Ovary (tissue), 7 donors: ENCODE measurements at regions not wholly inside any gene's neighbourhood (a gene's known extent, or its start where the extent isn't known, plus 50 kb on each side); places are given as distances from the start of the nearest gene placed in this dataset.

Source experiments
- DNase-seq, 5 donors: peaks; one replicate each; pipeline ENCODE4 v3.0.0-alpha.2; 2019 to 2020
- H3K27ac ChIP-seq, 2 donors: fragments of 200-600 bp; one replicate each; pipeline versions ENCODE4 v1.5.1 to v1.8.0; 2019 to 2022
- H3K27me3 ChIP-seq: fragments of 200-600 bp; one replicate; pipeline ENCODE4 v1.8.0; 2022
- H3K36me3 ChIP-seq: fragments of 200-600 bp; sonication (generic); one replicate; pipeline ENCODE4 v1.5.1; 2019
- H3K4me1 ChIP-seq: one replicate; pipeline ENCODE4 v1.8.1; 2013; ENCODE audit warnings: mild to moderate bottlenecking, moderate library complexity; ENCODE audit not compliant: insufficient read depth
- H3K4me3 ChIP-seq: fragments of 200-600 bp; sonication (generic); one replicate; pipeline ENCODE4 v1.5.1; 2017
- H3K9me3 ChIP-seq, 2 donors: fragments of 200-600 bp in 1 of 2; sonication (generic) in 1 of 2; one replicate each; pipeline versions ENCODE4 v1.5.1 to v1.8.1; 2013 to 2019; ENCODE audit warnings: mild to moderate bottlenecking in 1 of 2, moderate library complexity in 1 of 2
- CTCF ChIP-seq, 3 donors: fragments of 450-650 bp in 2 of 3; fragments of 200-600 bp in 1 of 3; IDR thresholded peaks; one replicate each; pipeline versions ENCODE4 v1.5.1 to v1.8.0; 2016 to 2022; ENCODE audit warnings: antibody characterized with exemption in 3 of 3, mild to moderate bottlenecking in 1 of 3
- EP300 ChIP-seq: sonication (generic); formaldehyde crosslinking; IDR thresholded peaks from one replicate; pipeline ENCODE4 v1.6.1; 2017; ENCODE audit warnings: antibody characterized with exemption
- POLR2A ChIP-seq: fragments of 450-650 bp; IDR thresholded peaks from one replicate; pipeline ENCODE4 v1.6.1; 2017; ENCODE audit warnings: antibody characterized with exemption, mild to moderate bottlenecking, moderate library complexity
- WGBS, 3 donors: extraction: QIAGEN DNeasy Blood & Tissue Kit in 1 of 3; methylation state at CpG; one replicate each; pipeline versions ENCODE4 v1.1.5 to v1.1.7; 2013 to 2017; 5-methylcytosine and 5-hydroxymethylcytosine counted together
- intact Hi-C, 4 donors: fragments of 100-400 bp; cut with DNase I; formaldehyde crosslinking; loops; one replicate each; pipeline versions ENCODE4 v1.11.0 to v1.15.1; 2022 to 2023
- donor health status: DM: no; HTN: no; CAD: no; lungs with moderate emphysema.
- donor health status: DM: no; HTN: no; CAD: no.
- donor health status: Bipolar disorder and iron deficiency.
- donor health status: DM: no; HTN: no; CAD: no.
- donor health status: DM: yes; HTN: yes; CAD: no.

GRCh38 chr2:78876316-78876688 lies 149.2 kb upstream of the REG3G start:
- H3K36me3 ChIP-seq = no peaks in the 10 kb centered on the region
- no peaks in the 10 kb centered on the region for H3K27me3 ChIP-seq
- 42 to 56% (median 55%) methylated on average over 2 of the region's 2 CpGs for WGBS, 3 donors
- H3K4me3 ChIP-seq = no peak overlapping the region
- no peak for TF ChIP-seq EP300
- TF ChIP-seq POLR2A = no peak
- no peak for DNase-seq
- intact Hi-C loops = no loop called here
- H3K9me3 ChIP-seq = no peaks in the 10 kb centered on the region
- H3K27ac ChIP-seq = no peak overlapping the region
- H3K4me1 ChIP-seq = no peaks in the 10 kb centered on the region

- Histone ChIP-seq H3K4me3 (no peak overlapping the region), H3K27ac (no peak overlapping the region), H3K36me3 (no peaks in the 10 kb centered on the region), H3K4me1 (no peaks in the 10 kb centered on the region), H3K27me3 (no peaks in the 10 kb centered on the region), H3K9me3 (no peaks in the 10 kb centered on the region)
- TF ChIP-seq POLR2A (no peak), CTCF (IDR thresholded peaks at IDR 0.05) (no peak), EP300 (no peak)
- no peak for DNase-seq
- intact Hi-C loops = no loop called here
- WGBS, 3 donors = 42 to 70% (median 44%) methylated on average over 1 of the region's 1 CpG
Observed at GRCh38 chr2:78887446-78887845, 138.1 kb upstream of the REG3G start.

- Histone ChIP-seq H3K27me3 (no peaks in the 10 kb centered on the region), H3K4me3 (no peak overlapping the region), H3K9me3 (no peaks in the 10 kb centered on the region), H3K4me1 (no peaks in the 10 kb centered on the region), H3K36me3 (no peaks in the 10 kb centered on the region), H3K27ac (no peak overlapping the region)
- no peak for DNase-seq
- no peak for TF ChIP-seq CTCF (IDR thresholded peaks at IDR 0.05)
- no peak for TF ChIP-seq EP300
- TF ChIP-seq POLR2A = no peak
- intact Hi-C loops = no loop called here
- 73 to 86% (median 79%) methylated on average over 2 of the region's 2 CpGs for WGBS, 3 donors
Observed at GRCh38 chr2:78890935-78891334, 134.6 kb upstream of the REG3G start.

- WGBS, 3 donors = 43 to 47% (median 46%) methylated on average over 3 of the region's 3 CpGs
- Histone ChIP-seq H3K36me3 (no peaks in the 10 kb centered on the region), H3K27me3 (no peaks in the 10 kb centered on the region), H3K4me3 (no peak overlapping the region), H3K27ac (no peak overlapping the region), H3K9me3 (no peaks in the 10 kb centered on the region), H3K4me1 (no peaks in the 10 kb centered on the region)
- no peak for TF ChIP-seq POLR2A
- no peak for TF ChIP-seq CTCF (IDR thresholded peaks at IDR 0.05)
- no peak for TF ChIP-seq EP300
- DNase-seq = no peak
- intact Hi-C loops = no loop called here
Observed at GRCh38 chr2:78892295-78892694, 133.2 kb upstream of the REG3G start.

GRCh38 chr2:78895022-78895421 lies 130.5 kb upstream of the REG3G start:
- no peaks in the 10 kb centered on the region for H3K4me1 ChIP-seq
- H3K36me3 ChIP-seq = no peaks in the 10 kb centered on the region
- H3K27ac ChIP-seq = no peak overlapping the region
- no peak overlapping the region for H3K4me3 ChIP-seq
- no peaks in the 10 kb centered on the region for H3K9me3 ChIP-seq
- intact Hi-C loops = no loop called here
- DNase-seq = no peak
- no peaks in the 10 kb centered on the region for H3K27me3 ChIP-seq
- TF ChIP-seq CTCF (IDR thresholded peaks at IDR 0.05) (no peak), EP300 (no peak), POLR2A (no peak)
- 87 to 91% (median 89%) methylated on average over 1 of the region's 1 CpG for WGBS, 3 donors
